NCI-H1930 (cell line): ENCODE measurements at regions not wholly inside any gene's neighbourhood (a gene's known extent, or its start where the extent isn't known, plus 50 kb on each side); places are given as distances from the start of the nearest gene placed in this dataset.

Source experiments
- DNase-seq, 2 experiments: peaks; one replicate each; lab custom pipeline; 2025; lab: John Stamatoyannopoulos, UW

DNA sequence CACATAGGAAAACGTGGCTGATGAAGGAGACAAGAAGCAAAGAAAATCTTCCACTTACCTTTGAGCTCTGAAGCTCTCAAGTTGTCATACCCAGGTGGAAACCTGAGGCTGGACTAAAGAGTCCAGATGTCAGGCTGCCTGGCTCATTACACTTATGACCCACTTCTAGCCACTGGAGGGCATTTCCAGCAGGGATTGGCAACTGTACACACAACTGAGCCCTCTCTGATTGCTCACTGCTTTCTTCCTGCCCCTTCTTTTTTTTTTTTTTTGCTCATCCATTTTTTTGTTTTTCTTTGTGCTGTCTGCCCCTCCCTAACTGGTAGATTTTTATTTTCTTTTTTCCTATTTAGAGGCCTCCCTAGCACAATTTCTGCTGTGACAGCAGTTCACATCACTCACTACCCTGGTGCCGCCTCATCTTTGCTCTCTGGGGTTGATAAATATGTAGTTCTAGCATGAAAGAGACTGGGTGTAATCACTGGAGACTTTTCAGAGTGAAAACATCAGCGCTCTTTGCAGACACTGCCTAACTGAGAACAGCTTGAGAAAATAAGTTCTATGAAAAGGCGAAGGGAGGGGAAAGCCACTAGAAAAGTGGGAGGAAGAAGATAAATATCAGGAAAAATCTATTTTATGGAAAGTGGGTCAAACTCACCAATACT lies 334.5 kb downstream of the NUF2 start:
- DNase-seq, result no peak

DNA sequence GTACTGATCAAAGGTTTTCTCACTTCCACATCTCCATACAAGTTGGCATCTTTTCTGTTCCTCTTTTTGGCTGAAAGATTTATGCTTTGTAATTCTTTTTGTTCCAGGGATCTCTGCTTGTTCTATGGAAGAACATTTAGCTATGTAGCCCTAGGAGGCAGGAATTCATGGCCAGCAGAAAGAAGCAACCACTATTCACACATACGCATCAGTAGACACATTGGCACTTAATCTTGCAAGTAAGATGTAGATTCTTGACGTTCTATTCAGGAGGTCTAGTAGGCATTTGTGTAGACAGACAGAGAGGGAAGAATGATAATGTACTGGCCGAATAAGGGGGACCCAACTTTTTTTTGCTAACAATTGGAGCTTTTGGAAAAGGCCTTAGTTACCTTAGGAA lies 336.0 kb downstream of the NUF2 start:
- no peak for DNase-seq

DNA sequence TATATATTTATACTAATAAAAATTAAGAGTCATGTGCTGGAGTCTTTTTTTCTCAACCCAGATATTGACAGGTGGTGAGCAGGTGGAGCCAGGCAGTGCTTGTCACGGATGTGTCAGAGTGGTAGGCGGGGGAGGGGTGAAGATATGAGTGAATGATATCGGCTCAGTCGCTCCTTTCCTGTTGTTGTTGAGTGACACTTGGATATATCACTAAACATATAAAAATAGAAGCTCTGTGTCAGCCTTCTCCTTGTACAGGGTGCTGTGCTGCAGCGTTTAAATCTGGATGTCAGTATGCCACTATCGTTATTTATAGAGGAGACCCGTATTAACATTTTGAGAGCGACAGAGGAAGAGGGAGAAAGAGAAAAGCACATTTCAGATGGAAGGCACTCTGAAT lies 339.6 kb downstream of the NUF2 start:
- no peak for DNase-seq

DNA sequence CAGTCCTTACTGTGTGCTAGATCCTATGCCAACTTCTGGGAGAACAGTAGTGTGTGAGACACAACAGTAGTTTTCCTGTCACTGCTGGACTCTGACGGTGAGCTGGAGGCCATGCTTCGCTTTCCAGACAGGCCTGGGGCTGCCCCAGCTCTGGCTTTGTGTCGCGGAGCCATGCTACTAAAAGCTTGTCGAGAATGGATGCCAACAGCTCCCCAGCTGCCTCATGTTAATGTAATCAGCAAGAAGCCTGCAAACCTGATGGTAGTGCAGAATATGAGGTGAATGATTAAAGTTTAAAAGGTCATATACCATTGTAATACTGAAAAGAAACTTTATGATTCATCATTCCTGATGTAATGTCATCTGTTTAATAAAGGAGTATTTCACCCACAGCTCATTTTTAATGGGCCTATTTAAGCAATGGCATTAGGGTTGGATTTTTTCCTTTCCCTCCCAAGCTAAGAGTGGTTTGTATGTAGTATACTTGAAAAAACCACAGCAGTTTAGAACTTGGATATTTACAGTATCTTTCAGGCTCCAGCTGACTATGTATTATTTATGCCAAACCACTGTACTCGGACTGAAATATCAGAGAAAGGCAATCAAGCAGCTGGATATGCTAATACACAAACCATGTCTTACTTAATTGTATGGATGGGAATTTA lies 343.0 kb downstream of the NUF2 start:
- DNase-seq, result no peak

DNA sequence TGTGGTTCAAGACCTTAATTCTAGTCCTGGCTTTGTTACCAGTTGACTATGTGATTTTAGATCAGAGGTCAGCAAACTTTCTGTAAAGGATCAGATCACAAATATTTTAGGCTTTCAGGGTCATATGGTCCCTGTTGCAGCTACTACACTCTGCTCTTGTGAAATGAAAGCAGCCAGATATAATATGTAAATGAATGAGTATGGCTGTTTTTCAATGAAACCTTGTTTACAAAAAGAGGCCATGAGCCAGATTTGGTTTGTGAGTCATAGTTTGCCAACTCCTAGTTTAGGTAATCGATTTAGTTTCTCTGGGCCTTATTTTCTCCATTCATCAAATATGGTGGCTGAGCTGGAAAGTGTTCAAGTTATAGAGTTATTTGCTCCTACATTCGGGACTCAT lies 346.7 kb downstream of the NUF2 start:
- DNase-seq, result no peak

DNA sequence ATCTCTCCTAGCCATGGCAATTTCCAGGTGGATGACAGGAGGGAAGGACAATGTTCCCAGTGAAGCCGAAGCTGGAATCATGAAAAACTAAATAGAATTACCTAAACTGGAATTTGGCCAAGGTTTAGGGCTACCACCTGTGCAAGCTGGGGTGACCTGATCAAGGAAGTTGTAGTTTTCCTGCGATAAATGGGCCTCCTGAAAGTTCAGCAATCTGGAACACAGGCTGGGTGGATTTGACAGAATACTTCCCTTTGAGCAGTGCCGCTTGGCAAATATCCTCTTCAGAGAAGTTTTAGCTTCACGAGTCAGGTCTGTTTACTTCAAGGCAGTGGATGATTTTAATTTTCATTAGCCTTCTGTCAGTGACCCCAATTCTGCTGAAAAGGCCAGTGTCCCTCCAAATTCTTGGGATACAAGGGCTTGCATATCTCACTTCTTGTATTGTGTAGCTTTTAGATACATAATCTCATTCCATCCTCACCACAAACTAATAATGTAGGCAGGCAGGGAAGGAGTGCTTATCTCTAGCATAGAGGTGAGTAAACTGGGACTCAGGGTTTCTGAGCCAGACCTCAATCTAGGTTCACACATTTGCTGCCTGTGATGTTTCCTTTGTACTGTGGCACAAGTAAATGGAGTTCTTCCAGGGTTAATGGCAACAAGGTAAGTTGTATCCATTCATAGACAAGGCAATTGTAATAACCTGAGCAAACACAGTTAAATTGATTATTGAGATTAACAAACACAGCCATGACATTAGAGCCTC lies 349.4 kb downstream of the NUF2 start:
- DNase-seq, result no peak

DNA sequence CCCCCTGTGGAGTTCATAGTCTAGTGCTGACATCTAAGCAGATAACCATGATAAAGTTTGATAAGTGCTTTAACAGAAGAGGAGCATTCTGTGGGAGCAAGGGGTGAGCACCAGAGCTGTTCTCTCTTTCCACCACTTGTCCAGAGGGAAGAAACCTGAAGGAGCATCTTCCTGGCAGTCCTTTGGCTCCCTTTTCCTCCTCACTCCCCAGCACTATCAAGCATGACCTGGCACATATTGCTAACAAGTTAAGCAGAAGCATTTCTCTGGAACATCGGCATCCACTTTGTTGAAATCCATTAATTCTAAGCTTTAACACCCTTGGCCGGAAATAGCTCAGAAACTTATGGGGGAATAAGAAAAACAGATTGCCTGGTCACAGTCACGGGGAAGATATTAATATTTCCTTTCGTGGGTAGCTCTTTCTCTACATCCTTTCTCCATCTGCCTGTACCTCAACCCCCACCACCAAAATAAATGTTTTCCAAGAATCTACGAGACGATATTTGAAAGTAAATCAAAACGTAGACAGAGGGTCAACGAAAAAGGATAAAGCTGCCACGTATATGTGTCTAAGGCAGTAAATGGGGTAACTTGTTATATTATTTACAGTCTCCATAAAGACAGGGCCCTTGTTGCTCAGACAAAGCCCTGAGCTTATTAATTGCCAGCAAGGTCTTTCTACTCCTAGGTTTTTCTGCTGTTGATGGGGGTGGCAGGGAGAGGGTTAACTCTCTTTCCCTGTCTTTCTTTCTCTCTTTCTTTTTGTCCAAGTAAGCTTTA lies 351.4 kb downstream of the NUF2 start:
- DNase-seq, result no peak

DNA sequence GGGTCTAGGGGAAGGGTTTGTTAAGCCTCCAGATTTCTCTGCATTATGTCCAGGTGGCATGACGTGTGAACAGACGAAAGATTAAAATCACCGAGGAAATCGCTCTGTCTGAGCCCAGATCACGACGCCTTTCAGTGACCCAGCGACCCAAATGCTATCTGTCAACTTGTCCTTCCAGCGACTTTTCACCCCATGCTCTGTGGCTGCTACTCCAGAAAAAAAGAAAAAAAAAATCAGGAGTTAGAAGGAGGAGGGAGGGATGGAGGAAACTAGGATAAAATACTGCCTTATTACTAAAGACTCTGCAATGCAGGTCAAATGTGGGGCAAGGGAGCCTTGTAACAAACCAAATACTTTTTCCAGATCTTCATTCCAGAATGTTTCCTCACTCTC lies 352.0 kb downstream of the NUF2 start:
- DNase-seq, result no peak

DNA sequence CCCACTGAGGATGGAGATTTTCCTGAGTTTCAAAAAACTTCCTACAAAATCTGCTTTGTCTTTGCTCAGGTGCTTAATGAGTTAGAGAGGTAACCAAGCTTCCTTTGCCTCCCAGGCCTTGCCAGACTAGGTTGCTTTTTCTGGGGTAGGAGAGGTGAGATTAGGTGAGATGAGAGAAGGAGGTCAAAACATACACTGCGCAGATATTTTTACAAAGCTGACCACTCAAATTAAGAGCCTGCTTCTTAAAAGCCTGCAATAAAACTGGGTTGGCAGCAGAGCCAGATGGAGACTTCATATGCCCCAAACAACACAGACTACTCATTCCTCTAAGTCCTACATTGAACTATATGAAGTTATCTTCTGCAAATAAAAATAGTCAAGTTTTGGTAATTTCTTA lies 352.5 kb downstream of the NUF2 start:
- no peak for DNase-seq

DNA sequence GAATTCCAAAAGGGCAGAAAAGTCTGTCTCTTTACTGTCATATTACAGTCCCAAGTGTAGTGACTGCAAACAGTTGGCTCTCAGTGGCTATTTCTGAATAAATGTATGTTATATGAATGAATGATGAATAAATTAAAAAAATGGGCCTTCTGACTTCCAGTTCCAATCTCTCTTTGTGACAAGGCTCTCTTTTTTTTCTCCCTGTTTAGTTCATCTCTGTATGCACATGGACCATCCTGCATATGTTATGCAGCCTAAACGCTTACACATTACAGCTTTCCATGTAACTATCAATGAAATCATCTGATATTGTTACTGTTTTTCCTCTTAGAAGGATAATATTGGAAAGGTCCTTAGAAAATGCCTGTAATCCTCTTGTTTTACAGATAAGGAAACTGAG lies 363.0 kb downstream of the NUF2 start:
- DNase-seq, result no peak

DNA sequence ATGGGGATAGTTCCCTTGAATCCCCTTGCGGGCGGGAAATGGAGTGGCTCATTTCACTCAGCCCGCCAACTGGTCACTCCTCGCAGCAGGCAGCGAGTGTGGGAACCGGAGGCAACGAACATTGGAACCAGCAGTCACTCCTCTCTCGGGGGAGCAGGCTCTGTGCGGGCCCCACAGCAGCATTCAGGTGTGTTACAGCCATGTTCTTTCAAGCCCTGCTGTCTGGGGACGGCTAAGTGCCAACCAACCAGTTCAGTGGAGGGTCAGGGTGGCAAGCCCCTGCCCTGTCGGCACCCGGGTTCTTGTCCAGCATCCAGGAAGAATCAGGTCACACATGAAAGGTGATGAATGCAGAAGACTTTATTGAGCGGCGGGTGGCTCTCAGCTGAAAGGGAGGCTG lies 370.5 kb downstream of the NUF2 start:
- no peak for DNase-seq

DNA sequence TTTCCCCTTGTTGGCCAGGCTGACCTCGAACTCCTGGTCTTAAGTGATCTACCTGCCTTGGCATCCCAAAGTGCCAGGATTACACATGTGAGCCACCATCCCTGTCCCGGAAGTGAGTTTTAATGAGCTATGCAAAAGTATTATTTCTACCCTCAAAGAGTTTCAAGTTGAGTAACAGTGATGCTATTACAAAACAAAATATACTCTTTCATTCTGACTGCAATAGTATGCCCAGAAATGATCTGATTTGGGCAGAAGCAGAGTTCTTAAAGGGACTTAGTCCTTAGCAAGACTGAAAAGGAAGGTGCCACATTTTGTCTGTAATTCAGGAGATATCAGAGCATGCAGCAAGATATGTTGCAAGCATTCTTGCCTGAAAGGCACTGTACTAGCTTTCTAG lies 375.4 kb downstream of the NUF2 start:
- DNase-seq, result no peak

DNA sequence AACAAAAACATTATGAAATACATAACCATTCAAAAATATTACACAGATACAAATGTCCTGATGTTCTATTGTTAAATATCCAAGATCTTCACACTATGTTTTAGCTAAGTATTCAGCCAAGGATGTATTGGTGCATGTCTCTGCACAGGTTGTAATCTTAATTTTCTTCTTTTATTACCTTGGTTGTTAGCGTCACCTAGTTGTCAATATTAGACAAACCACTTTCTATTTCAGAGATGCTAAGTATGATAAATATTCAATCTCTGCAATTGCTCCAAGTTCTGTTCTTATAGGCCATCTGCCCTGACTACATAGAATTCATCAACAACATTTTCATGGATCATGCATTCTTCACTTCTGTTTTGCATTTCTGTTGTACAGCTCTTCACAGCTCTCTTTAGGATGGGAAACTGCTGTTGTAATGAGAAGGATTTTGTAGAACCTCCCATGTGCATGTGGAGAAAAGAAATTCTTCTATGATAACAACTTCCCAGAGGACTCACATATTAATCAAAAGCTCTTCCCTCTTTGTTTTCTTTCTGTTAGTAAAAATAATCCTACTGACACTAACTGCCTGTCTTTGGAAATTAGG lies 380.1 kb downstream of the NUF2 start:
- no peak for DNase-seq

DNA sequence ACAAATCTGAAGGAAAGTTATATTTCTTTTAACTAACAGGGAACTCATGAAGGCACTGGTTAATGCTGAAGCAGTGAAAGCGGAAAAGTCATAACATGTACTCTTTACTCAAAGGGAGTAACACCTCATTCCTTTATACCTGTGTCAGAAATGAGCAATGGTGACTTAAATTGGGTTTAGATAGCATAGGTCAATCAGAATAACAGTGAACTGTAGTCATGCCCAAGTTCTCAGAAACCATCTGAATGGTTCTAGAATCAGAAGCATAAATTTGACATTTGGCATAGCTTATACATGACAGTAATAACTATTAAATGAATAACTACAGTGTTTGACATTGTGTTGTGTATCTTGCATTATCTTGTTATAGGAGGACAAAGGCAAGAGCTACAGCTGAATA lies 382.0 kb downstream of the NUF2 start:
- DNase-seq, result no peak

DNA sequence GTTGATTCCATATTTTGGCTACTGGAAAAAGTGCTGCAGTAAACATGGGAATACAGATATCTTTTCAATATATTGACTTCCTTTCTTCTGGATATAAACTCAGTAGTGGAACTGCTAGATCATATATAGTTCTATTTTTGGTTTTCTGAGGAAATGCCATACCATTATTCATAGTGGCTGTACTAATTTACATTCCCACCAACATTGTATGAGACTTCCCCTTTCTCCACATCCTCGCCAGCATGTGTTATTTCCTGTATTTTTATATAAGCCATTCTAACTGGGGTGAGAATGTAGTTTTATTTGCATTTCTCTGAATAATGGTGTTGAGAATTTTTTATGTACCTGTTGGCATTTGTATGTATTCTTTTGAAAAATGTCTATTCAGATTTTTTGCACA lies 385.2 kb downstream of the NUF2 start:
- no peak for DNase-seq

DNA sequence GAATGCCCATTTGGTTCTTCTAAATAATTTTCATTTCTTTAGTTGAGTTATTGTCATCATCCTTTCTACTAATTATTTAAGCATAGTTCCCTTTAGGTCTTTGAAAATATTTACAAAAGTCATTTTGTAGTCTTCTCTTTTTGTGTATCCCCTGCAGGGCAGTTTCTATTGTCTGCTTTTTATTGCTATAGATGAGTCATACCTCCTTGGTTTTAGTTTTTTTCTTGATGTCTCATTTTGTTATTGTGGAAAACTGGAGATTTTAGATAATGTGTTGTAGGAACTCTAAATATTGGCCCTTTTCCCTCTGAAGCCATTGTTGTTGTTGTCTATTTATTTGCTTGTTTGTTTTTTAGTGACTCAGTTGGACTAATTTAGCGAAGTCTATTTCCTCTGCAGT lies 387.9 kb downstream of the NUF2 start:
- DNase-seq, result no peak

DNA sequence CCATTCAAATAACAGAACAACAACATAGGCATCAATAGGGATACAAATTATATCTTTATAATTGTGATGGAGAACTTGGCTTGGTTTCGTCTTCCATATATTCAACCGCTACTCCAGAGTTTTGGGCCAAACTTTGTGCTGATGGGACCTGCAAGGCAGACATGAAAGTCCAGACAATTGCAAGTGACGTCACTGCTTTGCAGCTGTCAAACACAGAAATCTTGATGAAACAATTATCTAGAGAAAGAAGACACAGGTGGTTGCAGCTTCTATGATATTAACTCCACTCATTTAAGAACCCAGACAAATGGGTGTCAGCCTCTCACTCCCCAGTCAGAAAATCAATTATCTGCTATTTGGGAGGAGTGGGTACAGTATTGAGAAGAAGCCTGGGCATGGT lies 390.6 kb downstream of the NUF2 start:
- DNase-seq, result no peak

DNA sequence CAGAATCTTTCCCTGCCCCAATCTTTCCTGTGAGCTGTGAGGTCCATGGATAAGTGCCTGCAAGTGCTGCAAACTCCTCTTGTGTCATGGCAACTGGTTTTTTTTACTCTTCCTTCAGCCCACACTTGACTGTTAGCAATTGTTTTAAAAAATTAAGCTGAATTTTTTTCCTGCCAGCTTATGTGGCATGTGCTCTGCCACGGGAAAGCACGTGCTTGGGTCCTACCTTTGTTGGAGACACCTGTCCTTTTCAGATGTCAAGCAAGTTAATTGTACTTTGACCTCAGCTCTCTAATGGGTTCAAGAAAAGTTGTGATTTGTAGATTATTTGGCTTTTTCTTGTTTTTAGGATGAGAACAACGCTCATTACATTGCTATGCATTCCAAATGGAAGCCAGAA lies 398.5 kb downstream of the NUF2 start:
- no peak for DNase-seq

DNA sequence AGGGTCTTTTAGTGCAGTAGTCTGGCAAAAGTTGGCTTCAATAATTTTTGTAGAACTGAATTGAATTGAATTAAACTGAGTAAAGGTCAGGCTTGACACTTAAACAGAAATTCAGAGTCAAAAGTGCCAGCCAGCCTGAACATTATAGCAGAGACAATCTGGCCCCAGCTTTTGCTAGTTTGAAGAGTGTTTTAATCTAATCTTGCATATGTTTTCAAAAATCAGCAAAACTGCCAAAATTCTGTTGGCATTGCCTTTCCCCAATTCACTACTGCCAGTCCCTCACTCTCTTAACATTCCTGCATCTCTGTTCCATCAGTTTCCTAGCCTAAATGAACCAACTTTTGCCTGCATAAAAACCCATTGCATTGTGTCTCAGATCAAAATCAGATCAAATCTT lies 403.8 kb downstream of the NUF2 start:
- no peak for DNase-seq

DNA sequence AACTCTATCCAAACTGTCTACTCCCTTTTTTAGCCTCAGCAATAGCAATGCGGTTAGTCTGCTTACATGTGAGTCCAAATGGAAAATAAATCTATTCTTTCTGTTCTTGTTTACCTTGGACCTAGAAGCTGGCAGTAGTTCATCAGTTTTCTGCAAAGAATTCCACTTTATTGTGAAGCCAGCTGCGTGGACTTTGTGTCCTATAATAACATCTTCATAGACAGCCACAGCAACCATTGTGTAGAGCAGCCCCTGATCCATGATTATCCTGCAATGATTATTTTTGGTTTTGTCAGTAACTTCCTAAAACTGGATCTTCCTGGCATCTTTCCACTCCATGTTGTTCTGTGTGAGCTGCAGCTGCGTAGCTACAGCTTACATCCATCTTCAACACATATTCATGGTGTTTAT lies 408.7 kb downstream of the NUF2 start:
- DNase-seq, result peak; percentile 5 to 44

DNA sequence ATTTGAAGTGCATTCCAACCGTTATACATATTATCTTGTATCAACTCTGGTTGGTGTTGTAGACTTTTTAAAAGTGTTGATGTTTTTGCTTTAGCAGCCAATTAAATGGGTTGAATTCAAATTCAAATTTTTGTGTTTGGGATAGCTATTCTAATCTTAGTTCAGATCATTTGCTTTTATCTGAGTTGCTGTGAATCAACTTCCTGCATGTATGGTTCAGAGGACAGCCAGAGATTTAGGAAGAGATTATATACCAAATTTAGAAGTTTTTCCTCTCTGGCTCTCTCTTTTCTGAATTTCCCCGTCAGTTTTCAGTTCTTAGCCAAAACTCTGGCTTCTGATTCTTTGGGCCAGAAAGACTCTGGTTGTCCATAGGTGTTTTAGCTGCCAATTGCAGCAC lies 415.5 kb downstream of the NUF2 start:
- DNase-seq, result no peak

DNA sequence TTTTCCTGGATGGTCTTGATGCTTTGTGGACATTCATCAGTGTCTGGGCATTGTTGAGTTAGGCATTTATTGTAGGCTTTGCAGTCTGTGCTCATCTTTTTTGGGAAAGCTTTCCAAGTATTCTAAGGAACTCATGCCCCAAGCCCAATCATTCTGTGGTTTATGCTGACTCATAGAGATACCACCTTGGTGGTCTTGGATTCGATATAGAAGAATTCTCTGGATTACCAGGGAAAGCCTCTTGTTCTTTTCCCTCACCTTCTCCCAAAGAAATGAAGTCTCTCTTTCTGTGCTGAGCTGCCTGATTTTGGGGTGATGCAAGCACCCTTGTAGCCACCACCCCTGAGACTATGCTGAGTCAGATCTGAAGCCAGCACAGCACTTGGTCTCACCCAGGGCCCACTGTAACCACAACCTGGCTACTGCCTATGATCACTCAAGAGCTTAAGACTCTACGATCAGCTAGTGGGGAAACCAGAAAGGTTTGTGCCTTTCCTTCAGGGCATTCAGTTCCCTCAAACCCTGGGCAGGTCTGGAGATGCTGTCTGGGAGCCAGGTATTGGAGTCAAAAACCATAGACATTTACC lies 422.6 kb downstream of the NUF2 start:
- DNase-seq, result no peak
